Chondrocyte (in vitro differentiated cells): ENCODE measurements at regions not wholly inside any gene's neighbourhood (a gene's known extent, or its start where the extent isn't known, plus 50 kb on each side); places are given as distances from the start of the nearest gene placed in this dataset.
"Not testable (repeated sequence)": the region's sequence is repeated elsewhere in the genome, so short reads cannot be mapped to it uniquely, and the experiment has no call there.

Experiments
- DNase-seq: peaks from one replicate; pipeline ENCODE4 v3.0.0; 2021; ENCODE audit warnings: mixed read lengths, low spot score
- H3K27ac Mint-ChIP-seq: one replicate; pipeline ENCODE4 v1.8.0; 2021; ENCODE audit warnings: mild to moderate bottlenecking, moderate library complexity, mixed read lengths; ENCODE audit not compliant: unreplicated experiment
- H3K27me3 Mint-ChIP-seq: 2 replicates; pipeline ENCODE4 v1.8.0; 2021; ENCODE audit warnings: low read depth, mixed read lengths
- H3K36me3 Mint-ChIP-seq: 2 replicates; pipeline ENCODE4 v1.8.0; 2021; ENCODE audit warnings: low read depth, mixed read lengths
- H3K4me1 Mint-ChIP-seq: 2 replicates; pipeline ENCODE4 v1.8.0; 2021; ENCODE audit warnings: low read depth, mild to moderate bottlenecking, mixed read lengths
- H3K4me3 Mint-ChIP-seq: one replicate; pipeline ENCODE4 v1.8.0; 2021; ENCODE audit warnings: mild to moderate bottlenecking, moderate library complexity, mixed read lengths; ENCODE audit not compliant: unreplicated experiment
- H3K9me3 Mint-ChIP-seq: 2 replicates; pipeline ENCODE4 v1.8.0; 2021; ENCODE audit warnings: low read depth, mixed read lengths
- TF ChIP-seq, protein P1 (sequence below): fragments of 200-600 bp; sonication (generic); IDR thresholded peaks from 2 replicates; pipeline ENCODE4 v1.5.0; 2021; ENCODE audit warnings: antibody characterized with exemption, mild to moderate bottlenecking, moderate library complexity

DNA sequence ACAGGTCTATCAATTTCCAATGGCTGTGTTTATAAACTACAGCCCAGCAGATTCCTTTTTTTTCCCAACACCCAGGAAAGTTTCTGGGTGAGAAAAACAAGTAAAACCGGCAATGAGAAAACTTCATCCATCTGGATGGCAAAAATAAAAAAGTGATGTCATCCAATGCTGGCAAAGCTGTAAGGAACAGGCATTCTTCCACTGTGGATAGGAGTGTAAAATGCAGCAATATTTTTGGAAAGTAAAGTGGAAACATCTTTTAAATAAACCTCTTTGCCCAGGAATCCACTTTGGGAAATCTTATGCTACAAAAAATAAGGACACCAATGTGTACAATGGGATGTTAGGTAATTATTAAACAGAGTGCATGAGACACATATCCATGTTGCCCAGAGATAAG lies 102.1 kb upstream of the NT5E start:
- Mint-ChIP-seq H3K9me3 (peaks cover 9% of the 10 kb centered on the region), H3K4me1 (peaks cover 9% of the 10 kb centered on the region), H3K27me3 (no peaks in the 10 kb centered on the region), H3K4me3 (no peak overlapping the region), H3K27ac (no peak overlapping the region), H3K36me3 (peaks cover 1% of the 10 kb centered on the region)
- TF ChIP-seq, protein P1, sequence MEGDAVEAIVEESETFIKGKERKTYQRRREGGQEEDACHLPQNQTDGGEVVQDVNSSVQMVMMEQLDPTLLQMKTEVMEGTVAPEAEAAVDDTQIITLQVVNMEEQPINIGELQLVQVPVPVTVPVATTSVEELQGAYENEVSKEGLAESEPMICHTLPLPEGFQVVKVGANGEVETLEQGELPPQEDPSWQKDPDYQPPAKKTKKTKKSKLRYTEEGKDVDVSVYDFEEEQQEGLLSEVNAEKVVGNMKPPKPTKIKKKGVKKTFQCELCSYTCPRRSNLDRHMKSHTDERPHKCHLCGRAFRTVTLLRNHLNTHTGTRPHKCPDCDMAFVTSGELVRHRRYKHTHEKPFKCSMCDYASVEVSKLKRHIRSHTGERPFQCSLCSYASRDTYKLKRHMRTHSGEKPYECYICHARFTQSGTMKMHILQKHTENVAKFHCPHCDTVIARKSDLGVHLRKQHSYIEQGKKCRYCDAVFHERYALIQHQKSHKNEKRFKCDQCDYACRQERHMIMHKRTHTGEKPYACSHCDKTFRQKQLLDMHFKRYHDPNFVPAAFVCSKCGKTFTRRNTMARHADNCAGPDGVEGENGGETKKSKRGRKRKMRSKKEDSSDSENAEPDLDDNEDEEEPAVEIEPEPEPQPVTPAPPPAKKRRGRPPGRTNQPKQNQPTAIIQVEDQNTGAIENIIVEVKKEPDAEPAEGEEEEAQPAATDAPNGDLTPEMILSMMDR: no peak
- DNase-seq: no peak

GRCh38 chr6:85346196-85346595 lies 103.7 kb upstream of the NT5E start:
- Mint-ChIP-seq H3K27me3 (peaks cover 9% of the 10 kb centered on the region), H3K36me3 (peaks cover 1% of the 10 kb centered on the region), H3K4me3 (no peak overlapping the region), H3K9me3 (peaks cover 9% of the 10 kb centered on the region), H3K4me1 (peaks cover 9% of the 10 kb centered on the region), H3K27ac (no peak overlapping the region)
- DNase-seq: no peak
- TF ChIP-seq, protein P1: no peak

- no peak overlapping the region for H3K4me3 Mint-ChIP-seq
- peaks cover 9% of the 10 kb centered on the region for H3K4me1 Mint-ChIP-seq
- TF ChIP-seq, protein P1: no peak
- no peak overlapping the region for H3K27ac Mint-ChIP-seq
- H3K36me3 Mint-ChIP-seq: peaks cover 1% of the 10 kb centered on the region
- H3K9me3 Mint-ChIP-seq: peaks cover 9% of the 10 kb centered on the region
- H3K27me3 Mint-ChIP-seq: peaks cover 15% of the 10 kb centered on the region
- no peak for DNase-seq
Observed at GRCh38 chr6:85344996-85345395, 104.9 kb upstream of the NT5E start.

DNA sequence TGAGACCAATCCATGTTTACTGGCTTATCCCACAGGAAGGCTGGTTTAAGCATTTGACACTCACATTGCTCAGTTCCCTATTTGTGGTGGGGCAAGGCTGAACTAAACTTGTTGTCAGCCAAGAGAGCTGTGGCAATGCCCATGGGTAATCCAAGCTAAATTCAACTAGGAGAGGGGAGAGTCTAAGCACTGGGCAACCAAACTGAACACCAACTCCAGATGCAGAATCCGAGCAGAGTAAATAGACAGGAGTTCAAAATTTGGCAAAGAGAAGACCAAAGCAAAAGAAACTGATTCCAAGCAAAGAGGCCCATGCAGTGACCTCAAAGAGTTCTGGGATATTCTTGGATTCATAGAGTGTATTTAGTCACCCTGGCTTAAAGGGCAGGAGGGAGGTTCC lies 106.5 kb upstream of the NT5E start:
- DNase-seq: no peak
- TF ChIP-seq, protein P1: no peak
- no peak overlapping the region for H3K27ac Mint-ChIP-seq
- no peak overlapping the region for H3K4me3 Mint-ChIP-seq
- H3K27me3 Mint-ChIP-seq: peaks cover 20% of the 10 kb centered on the region
- peaks cover 1% of the 10 kb centered on the region for H3K36me3 Mint-ChIP-seq
- peaks cover 6% of the 10 kb centered on the region for H3K4me1 Mint-ChIP-seq
- H3K9me3 Mint-ChIP-seq: peaks cover 9% of the 10 kb centered on the region

GRCh38 chr6:85329196-85329595 lies 120.7 kb upstream of the NT5E start:
- Mint-ChIP-seq H3K9me3 (no peaks in the 10 kb centered on the region), H3K36me3 (no peaks in the 10 kb centered on the region), H3K27ac (no peak overlapping the region), H3K4me1 (no peaks in the 10 kb centered on the region), H3K27me3 (peaks cover 43% of the 10 kb centered on the region), H3K4me3 (no peak overlapping the region)
- no peak for DNase-seq
- TF ChIP-seq, protein P1: no peak

GRCh38 chr6:85325811-85326210 lies 124.1 kb upstream of the NT5E start:
- H3K4me3 Mint-ChIP-seq, H3K9me3 Mint-ChIP-seq, DNase-seq, H3K4me1 Mint-ChIP-seq, H3K36me3 Mint-ChIP-seq, H3K27ac Mint-ChIP-seq: not testable (repeated sequence)
- peaks cover 46% of the 10 kb centered on the region for H3K27me3 Mint-ChIP-seq
